H9 (cell line): ENCODE measurements at regions not wholly inside any gene's neighbourhood (a gene's known extent, or its start where the extent isn't known, plus 50 kb on each side); places are given as distances from the start of the nearest gene placed in this dataset.

Source experiments
- DNase-seq: peaks from one replicate; pipeline ENCODE4 v3.0.0-alpha.2; 2017
- H2AFZ ChIP-seq: one replicate; pipeline ENCODE4 v1.6.1; 2013; ENCODE audit warnings: mild to moderate bottlenecking, low read length, control low read depth, moderate library complexity
- H2AK5ac ChIP-seq: 2 replicates; pipeline ENCODE4 v1.6.1; 2013; ENCODE audit warnings: low read length, control low read depth, mixed read lengths; ENCODE audit not compliant: insufficient read length
- H2BK120ac ChIP-seq: one replicate; pipeline ENCODE4 v1.6.1; 2013; ENCODE audit warnings: low read depth, mild to moderate bottlenecking, low read length, control low read depth, inconsistent platforms; ENCODE audit not compliant: poor library complexity, severe bottlenecking
- H2BK12ac ChIP-seq: 2 replicates; pipeline ENCODE4 v1.6.1; 2013; ENCODE audit warnings: low read length, control low read depth, mixed read lengths, low read depth; ENCODE audit not compliant: insufficient read length
- H2BK15ac ChIP-seq: 2 replicates; pipeline ENCODE4 v1.6.1; 2013; ENCODE audit warnings: low read depth, low read length, control low read depth
- H2BK20ac ChIP-seq: one replicate; pipeline ENCODE4 v1.6.1; 2013; ENCODE audit warnings: low read depth, mild to moderate bottlenecking, low read length, control low read depth, inconsistent platforms; ENCODE audit not compliant: poor library complexity, severe bottlenecking
- H2BK5ac ChIP-seq: 2 replicates; pipeline ENCODE4 v1.6.1; 2013; ENCODE audit warnings: low read length, control low read depth, mixed read lengths; ENCODE audit not compliant: insufficient read length
- H3K14ac ChIP-seq: 2 replicates; pipeline ENCODE4 v1.6.1; 2013; ENCODE audit warnings: low read length, control low read depth; ENCODE audit not compliant: insufficient read depth
- H3K18ac ChIP-seq: 2 replicates; pipeline ENCODE4 v1.6.1; 2013; ENCODE audit warnings: low read depth, mild to moderate bottlenecking, mixed read lengths, low read length, control low read depth; ENCODE audit not compliant: insufficient read length
- H3K23ac ChIP-seq: 2 replicates; pipeline ENCODE4 v1.6.1; 2013; ENCODE audit warnings: low read length, control low read depth, mixed read lengths, low read depth; ENCODE audit not compliant: insufficient read length
- H3K23me2 ChIP-seq: 2 replicates; pipeline ENCODE4 v1.6.1; 2013; ENCODE audit warnings: low read depth, mild to moderate bottlenecking, mixed read lengths, low read length, control low read depth; ENCODE audit not compliant: insufficient read length, poor library complexity, severe bottlenecking
- H3K27ac ChIP-seq: 2 replicates; pipeline ENCODE4 v1.5.1; 2013; ENCODE audit warnings: low read length, control low read depth, mixed read lengths, low read depth; ENCODE audit not compliant: insufficient read length
- H3K27me3 ChIP-seq: 2 replicates; pipeline ENCODE4 v1.6.1; 2013; ENCODE audit warnings: low read length, control low read depth, inconsistent platforms; ENCODE audit not compliant: insufficient read depth
- H3K4ac ChIP-seq: 2 replicates; pipeline ENCODE4 v1.6.1; 2013; ENCODE audit warnings: low read depth, mild to moderate bottlenecking, control low read depth, inconsistent platforms, low read length, moderate library complexity
- H3K4me1 ChIP-seq: 2 replicates; pipeline ENCODE4 v1.6.1; 2013; ENCODE audit warnings: low read length, control low read depth, inconsistent platforms; ENCODE audit not compliant: insufficient read depth
- H3K4me2 ChIP-seq: 2 replicates; pipeline ENCODE4 v1.6.1; 2013; ENCODE audit warnings: low read length, control low read depth, mixed read lengths; ENCODE audit not compliant: insufficient read length, insufficient read depth
- H3K56ac ChIP-seq: 2 replicates; pipeline ENCODE4 v1.6.1; 2013; ENCODE audit warnings: low read depth, mild to moderate bottlenecking, mixed read lengths, low read length, control low read depth; ENCODE audit not compliant: insufficient read length
- H3K79me1 ChIP-seq: 2 replicates; pipeline ENCODE4 v1.6.1; 2013; ENCODE audit warnings: low read depth, mild to moderate bottlenecking, moderate library complexity, low read length, control low read depth, inconsistent platforms; ENCODE audit not compliant: insufficient read depth, poor library complexity, severe bottlenecking
- H3K79me2 ChIP-seq: 2 replicates; pipeline ENCODE4 v1.6.1; 2013; ENCODE audit warnings: low read length, control low read depth, inconsistent platforms; ENCODE audit not compliant: insufficient read depth
- H3K9ac ChIP-seq: 2 replicates; pipeline ENCODE4 v1.6.1; 2013; ENCODE audit warnings: low read length, control low read depth, mixed read lengths; ENCODE audit not compliant: insufficient read length; ENCODE audit errors: extremely low read depth
- H3K9me3 ChIP-seq: one replicate; pipeline ENCODE4 v1.6.1; 2013; ENCODE audit warnings: low read depth, low read length, inconsistent platforms; ENCODE audit not compliant: control insufficient read depth
- H3T11ph ChIP-seq: one replicate; pipeline ENCODE4 v1.6.1; 2013; ENCODE audit warnings: mild to moderate bottlenecking, low read length, control low read depth, inconsistent platforms
- H4K20me1 ChIP-seq: one replicate; pipeline ENCODE4 v1.6.1; 2013; ENCODE audit not compliant: control insufficient read depth, insufficient read length, insufficient read depth
- H4K5ac ChIP-seq: 2 replicates; pipeline ENCODE4 v1.6.1; 2013; ENCODE audit warnings: low read depth, mild to moderate bottlenecking, mixed read lengths, low read length, control low read depth; ENCODE audit not compliant: insufficient read length
- H4K8ac ChIP-seq: replicated peaks from 2 replicates; pipeline ENCODE4 v1.6.1; 2013; ENCODE audit warnings: low read length, control low read depth, mixed read lengths, low read depth; ENCODE audit not compliant: insufficient read length
- H4K91ac ChIP-seq: 2 replicates; pipeline ENCODE4 v1.6.1; 2013; ENCODE audit warnings: low read depth, mild to moderate bottlenecking, moderate library complexity, mixed read lengths, low read length, control low read depth; ENCODE audit not compliant: insufficient read length
- H3K27ac Mint-ChIP-seq, 3 experiments: 2 replicates in 2 of 3; 3 replicates in 1 of 3; pipeline ENCODE4 v1.8.0; 2020 to 2021; ENCODE audit warnings: mixed read lengths in 3 of 3, mild to moderate bottlenecking in 1 of 3, moderate library complexity in 1 of 3
- H3K27me3 Mint-ChIP-seq: 2 replicates; pipeline ENCODE4 v1.8.0; 2021; ENCODE audit warnings: low read depth, mild to moderate bottlenecking, moderate library complexity, mixed read lengths
- H3K36me3 Mint-ChIP-seq, 3 experiments: 2 replicates in 2 of 3; 3 replicates in 1 of 3; pipeline ENCODE4 v1.8.0; 2020 to 2021; ENCODE audit warnings: low read depth in 3 of 3, mixed read lengths in 3 of 3; ENCODE audit not compliant: insufficient read depth in 1 of 3
- H3K4me1 Mint-ChIP-seq, 2 experiments: 2 replicates each; pipeline ENCODE4 v1.8.0; 2020; ENCODE audit warnings: mixed read lengths in 2 of 2
- H3K4me3 Mint-ChIP-seq, 2 experiments: 2 replicates in 1 of 2; 3 replicates in 1 of 2; pipeline ENCODE4 v1.8.0; 2020 to 2021; ENCODE audit warnings: mild to moderate bottlenecking in 2 of 2, mixed read lengths in 2 of 2, moderate library complexity in 1 of 2
- H3K9me3 Mint-ChIP-seq, 2 experiments: 2 replicates in 1 of 2; 3 replicates in 1 of 2; pipeline ENCODE4 v1.8.0; 2020; ENCODE audit warnings: mild to moderate bottlenecking in 2 of 2, mixed read lengths in 2 of 2, moderate library complexity in 1 of 2
- CTCF ChIP-seq: fragments of 200-600 bp; sonication (generic); conservative IDR thresholded peaks from 3 replicates; pipeline ENCODE4 v1.8.0; 2021; ENCODE audit warnings: antibody characterized with exemption, mild to moderate bottlenecking

GRCh38 chr5:159749146-159749545 is 167.1 kb upstream of the ADRA1B start:
- H2BK5ac ChIP-seq: no peak overlapping the region
- H2BK120ac ChIP-seq: no peak overlapping the region
- H3K4me1 ChIP-seq: no peaks in the 10 kb centered on the region
- no peak overlapping the region for H2AK5ac ChIP-seq
- H3K23ac ChIP-seq: no peak overlapping the region
- Mint-ChIP-seq H3K4me3 (no peak overlapping the region), H3K9me3 (peaks cover 5 to 6% of the 10 kb centered on the region in 2 experiments; a peak in 2 of 5 replicates), H3K4me1 (peaks cover 8 to 9% of the 10 kb centered on the region in 2 experiments; a peak in 3 of 4 replicates), H3K27me3 (peaks cover 2% of the 10 kb centered on the region; the same call in 1 of the 2 replicates), H3K36me3 (no peaks in the 10 kb centered on the region; a peak in 1 of 7 replicates), H3K27ac (no peak overlapping the region)
- no peak overlapping the region for H3K9ac ChIP-seq
- H4K5ac ChIP-seq: no peak overlapping the region
- H2BK20ac ChIP-seq: no peak overlapping the region
- no peak overlapping the region for H3K27ac ChIP-seq
- H4K91ac ChIP-seq: no peak overlapping the region
- H4K20me1 ChIP-seq: no peaks in the 10 kb centered on the region
- no peak overlapping the region for H2BK12ac ChIP-seq
- DNase-seq: no peak
- H3T11ph ChIP-seq: no peak overlapping the region
- H3K4me2 ChIP-seq: no peak overlapping the region
- no peak overlapping the region for H4K8ac ChIP-seq
- H2AFZ ChIP-seq: no peak overlapping the region
- H3K4ac ChIP-seq: no peak overlapping the region
- H3K27me3 ChIP-seq: no peaks in the 10 kb centered on the region
- H3K79me1 ChIP-seq: no peaks in the 10 kb centered on the region
- no peaks in the 10 kb centered on the region for H3K23me2 ChIP-seq
- no peaks in the 10 kb centered on the region for H3K79me2 ChIP-seq
- no peak for TF ChIP-seq CTCF
- H3K14ac ChIP-seq: no peak overlapping the region
- H3K9me3 ChIP-seq: no peaks in the 10 kb centered on the region
- no peak overlapping the region for H3K56ac ChIP-seq
- H3K18ac ChIP-seq: no peak overlapping the region
- no peak overlapping the region for H2BK15ac ChIP-seq
